Thyroid gland (tissue), 4 donors: ENCODE measurements at regions not wholly inside any gene's neighbourhood (a gene's known extent, or its start where the extent isn't known, plus 50 kb on each side); places are given as distances from the start of the nearest gene placed in this dataset.

Experiments
- DNase-seq, 2 donors: peaks; one replicate each; pipeline ENCODE4 v3.0.0-alpha.2; 2019
- H3K27ac ChIP-seq, 3 donors: fragments of 200-600 bp; sonication (generic); 1 replicate in 2 of 3; 2 replicates in 1 of 3; pipeline ENCODE4 v1.5.1; 2016 to 2019; ENCODE audit warnings: mild to moderate bottlenecking in 1 of 3, moderate library complexity in 1 of 3
- H3K27me3 ChIP-seq: fragments of 200-600 bp; sonication (generic); one replicate; pipeline ENCODE4 v1.5.1; 2019
- H3K36me3 ChIP-seq, 2 donors: fragments of 200-600 bp; sonication (generic); one replicate each; pipeline ENCODE4 v1.5.1; 2016 to 2019
- H3K4me1 ChIP-seq, 2 donors: fragments of 200-600 bp; sonication (generic); one replicate each; pipeline ENCODE4 v1.5.1; 2017 to 2019
- H3K4me3 ChIP-seq, 3 donors: fragments of 200-600 bp; sonication (generic); replicated peaks in 1 of 3; 1 replicate in 2 of 3; 2 replicates in 1 of 3; pipeline ENCODE4 v1.5.1; 2016; ENCODE audit warnings: mild to moderate bottlenecking in 1 of 3
- H3K9me3 ChIP-seq: fragments of 200-600 bp; sonication (generic); one replicate; pipeline ENCODE4 v1.5.1; 2017
- POLR2A ChIP-seq, 2 donors: fragments of 450-650 bp; IDR thresholded peaks; one replicate each; pipeline ENCODE4 v1.6.1; 2017; ENCODE audit warnings: antibody characterized with exemption in 2 of 2, mild to moderate bottlenecking in 2 of 2, moderate library complexity in 1 of 2
- WGBS, 2 donors: methylation state at CpG; one replicate each; pipeline ENCODE4 v1.1.5; 2017; 5-methylcytosine and 5-hydroxymethylcytosine counted together
- intact Hi-C: fragments of 100-400 bp; cut with DNase I; formaldehyde crosslinking; loops from one replicate; pipeline ENCODE4 v1.15.1; 2023
- TF ChIP-seq, protein P1 (sequence below), 6 experiments: fragments of 200-600 bp in 3 of 6; fragments of 450-650 bp in 3 of 6; sonication (generic) in 3 of 6; IDR thresholded peaks; one replicate each; pipeline ENCODE4 v1.5.1; 2016 to 2019; ENCODE audit warnings: antibody characterized with exemption in 6 of 6, mild to moderate bottlenecking in 2 of 6, inconsistent platforms in 1 of 6, moderate library complexity in 1 of 6

DNA sequence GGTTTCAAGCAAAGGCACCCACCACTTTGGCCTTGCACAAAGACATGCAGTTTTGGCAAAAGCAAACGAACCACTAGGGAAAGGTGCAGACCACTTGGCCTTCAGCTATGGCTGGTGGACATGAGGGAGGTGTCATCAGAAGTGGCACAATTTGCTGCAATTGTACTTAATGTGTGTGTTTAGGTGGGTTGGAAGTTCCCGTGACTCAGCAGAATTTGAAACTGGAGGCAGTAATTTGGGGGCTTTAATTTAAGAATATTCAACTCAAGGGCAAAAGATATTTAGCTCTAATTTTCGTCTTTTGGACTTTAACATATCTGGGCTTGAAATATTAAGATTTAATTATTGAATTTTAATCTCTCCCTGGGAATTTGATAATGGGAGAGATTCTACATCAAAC is 115.6 kb upstream of the NOCT start:
- Histone ChIP-seq H3K36me3 (no peaks in the 10 kb centered on the region), H3K4me1 (peaks cover 0 to 7% of the 10 kb centered on the region in 2 donors), H3K9me3 (no peaks in the 10 kb centered on the region), H3K27me3 (no peaks in the 10 kb centered on the region), H3K4me3 (no peak overlapping the region), H3K27ac (no peak overlapping the region)
- no peak for TF ChIP-seq POLR2A (IDR thresholded peaks at IDR 0.05)
- TF ChIP-seq, protein P1, sequence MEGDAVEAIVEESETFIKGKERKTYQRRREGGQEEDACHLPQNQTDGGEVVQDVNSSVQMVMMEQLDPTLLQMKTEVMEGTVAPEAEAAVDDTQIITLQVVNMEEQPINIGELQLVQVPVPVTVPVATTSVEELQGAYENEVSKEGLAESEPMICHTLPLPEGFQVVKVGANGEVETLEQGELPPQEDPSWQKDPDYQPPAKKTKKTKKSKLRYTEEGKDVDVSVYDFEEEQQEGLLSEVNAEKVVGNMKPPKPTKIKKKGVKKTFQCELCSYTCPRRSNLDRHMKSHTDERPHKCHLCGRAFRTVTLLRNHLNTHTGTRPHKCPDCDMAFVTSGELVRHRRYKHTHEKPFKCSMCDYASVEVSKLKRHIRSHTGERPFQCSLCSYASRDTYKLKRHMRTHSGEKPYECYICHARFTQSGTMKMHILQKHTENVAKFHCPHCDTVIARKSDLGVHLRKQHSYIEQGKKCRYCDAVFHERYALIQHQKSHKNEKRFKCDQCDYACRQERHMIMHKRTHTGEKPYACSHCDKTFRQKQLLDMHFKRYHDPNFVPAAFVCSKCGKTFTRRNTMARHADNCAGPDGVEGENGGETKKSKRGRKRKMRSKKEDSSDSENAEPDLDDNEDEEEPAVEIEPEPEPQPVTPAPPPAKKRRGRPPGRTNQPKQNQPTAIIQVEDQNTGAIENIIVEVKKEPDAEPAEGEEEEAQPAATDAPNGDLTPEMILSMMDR (IDR thresholded peaks at IDR 0.05): no peak
- DNase-seq: no peak
- intact Hi-C loops: no loop called here
- WGBS, 2 donors: 82 to 98% methylated on average over 3 of the region's 3 CpGs

DNA sequence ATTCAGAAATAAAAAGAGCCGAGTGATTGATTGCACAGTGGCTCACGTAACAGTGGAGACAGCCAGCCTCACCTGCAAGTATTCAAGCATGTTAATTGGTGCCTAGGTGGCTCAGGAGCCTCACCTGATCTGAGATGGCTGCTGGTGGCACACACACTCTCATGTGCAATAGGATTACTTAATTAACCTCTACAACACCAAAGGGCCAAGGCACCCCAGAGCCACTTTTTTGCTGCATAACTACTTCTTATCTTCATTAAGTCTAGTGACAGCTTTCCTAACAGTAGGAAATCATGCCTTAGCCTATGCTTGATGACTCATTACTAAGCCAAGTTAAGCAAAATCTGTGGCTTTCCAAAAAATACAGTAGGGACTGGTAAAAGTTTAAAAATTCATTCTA is 117.3 kb upstream of the NOCT start:
- Histone ChIP-seq H3K4me3 (no peak overlapping the region), H3K27ac (no peak overlapping the region), H3K36me3 (no peaks in the 10 kb centered on the region), H3K27me3 (no peaks in the 10 kb centered on the region), H3K9me3 (no peaks in the 10 kb centered on the region), H3K4me1 (peaks cover 0 to 7% of the 10 kb centered on the region in 2 donors)
- intact Hi-C loops: no loop called here
- 73 to 84% methylated on average over 2 of the region's 2 CpGs for WGBS, 2 donors
- no peak for DNase-seq
- TF ChIP-seq POLR2A (IDR thresholded peaks at IDR 0.05): no peak
- TF ChIP-seq, protein P1 (IDR thresholded peaks at IDR 0.05): no peak

DNA sequence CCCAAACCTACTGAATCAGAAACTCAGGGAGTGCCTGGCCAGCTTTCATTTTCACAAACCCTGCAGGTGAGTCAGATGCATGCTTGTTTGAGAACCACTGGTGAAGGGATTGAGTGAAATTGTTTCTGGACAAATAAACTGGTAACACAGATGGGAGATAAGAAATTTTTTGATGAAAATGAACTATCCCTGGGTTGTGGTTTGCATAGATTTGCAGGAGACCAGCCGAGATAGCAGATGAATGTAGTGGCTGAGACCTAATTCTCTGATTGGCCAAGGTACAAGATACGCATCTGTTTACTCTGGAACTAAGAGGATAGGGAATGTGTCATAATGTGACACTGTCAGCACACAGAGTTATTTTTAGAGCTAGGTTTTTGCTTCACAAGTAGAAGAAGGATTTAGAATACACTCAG is 117.8 kb upstream of the NOCT start:
- intact Hi-C loops: no loop called here
- WGBS, 2 donors: 66 to 81% methylated on average over 2 of the region's 2 CpGs
- Histone ChIP-seq H3K27me3 (no peaks in the 10 kb centered on the region), H3K9me3 (no peaks in the 10 kb centered on the region), H3K4me3 (no peak overlapping the region), H3K36me3 (no peaks in the 10 kb centered on the region), H3K27ac (no peak overlapping the region), H3K4me1 (peaks cover 0 to 7% of the 10 kb centered on the region in 2 donors)
- DNase-seq: peak in 1 of 2 donors; percentile 24
- no peak for TF ChIP-seq POLR2A (IDR thresholded peaks at IDR 0.05)
- TF ChIP-seq, protein P1 (IDR thresholded peaks at IDR 0.05): no peak

DNA sequence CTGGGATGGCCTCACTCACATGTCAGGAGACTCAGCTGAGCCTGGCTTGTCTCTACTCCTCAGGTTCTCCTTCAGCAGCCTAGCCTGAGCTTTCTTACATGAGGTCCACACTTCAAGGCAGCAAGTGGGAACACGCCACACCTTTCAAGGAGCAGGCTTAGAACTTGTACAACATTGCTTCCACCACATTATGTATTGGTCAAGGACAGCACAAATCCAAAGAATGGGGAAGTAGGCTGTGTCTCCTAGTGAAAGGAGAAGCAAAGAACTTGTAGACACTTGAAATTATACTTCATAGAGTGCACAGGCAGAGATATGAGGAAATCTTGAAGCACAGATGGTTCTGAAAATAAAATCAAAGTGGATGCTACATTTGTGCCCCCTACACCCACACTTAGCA is 120.9 kb upstream of the NOCT start:
- intact Hi-C loops: no loop called here
- TF ChIP-seq POLR2A (IDR thresholded peaks at IDR 0.05): no peak
- TF ChIP-seq, protein P1 (IDR thresholded peaks at IDR 0.05): no peak
- Histone ChIP-seq H3K36me3 (no peaks in the 10 kb centered on the region), H3K4me1 (peaks cover 0 to 7% of the 10 kb centered on the region in 2 donors), H3K9me3 (no peaks in the 10 kb centered on the region), H3K4me3 (no peak overlapping the region), H3K27ac (no peak overlapping the region), H3K27me3 (no peaks in the 10 kb centered on the region)
- 100% methylated on average over 1 of the region's 1 CpG for WGBS, 2 donors
- no peak for DNase-seq

DNA sequence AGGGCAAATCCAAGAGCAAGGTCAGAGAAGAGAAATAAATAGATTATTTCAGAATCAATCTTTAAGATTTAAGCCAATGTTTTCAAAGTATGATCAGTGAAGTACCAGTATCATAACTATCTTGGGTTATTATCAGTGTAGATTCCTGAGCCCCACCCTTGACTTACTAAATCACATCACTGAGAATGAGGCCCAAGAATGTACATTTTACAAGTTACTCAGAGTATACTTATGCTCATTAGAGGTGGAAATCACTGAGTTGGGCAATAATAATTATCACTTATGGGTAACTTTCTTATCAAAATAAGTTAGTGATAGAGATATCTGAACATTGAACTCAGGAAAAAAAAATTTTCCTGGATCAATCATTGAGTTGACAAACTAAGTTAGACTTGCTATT is 121.6 kb upstream of the NOCT start:
- intact Hi-C loops: no loop called here
- no peak for DNase-seq
- TF ChIP-seq POLR2A (IDR thresholded peaks at IDR 0.05): no peak
- TF ChIP-seq, protein P1 (IDR thresholded peaks at IDR 0.05): no peak
- Histone ChIP-seq H3K36me3 (no peaks in the 10 kb centered on the region), H3K9me3 (no peaks in the 10 kb centered on the region), H3K27ac (no peak overlapping the region), H3K4me3 (no peak overlapping the region), H3K27me3 (no peaks in the 10 kb centered on the region), H3K4me1 (peaks cover 0 to 7% of the 10 kb centered on the region in 2 donors)
